AG04449 (cell line): ENCODE measurements at regions not wholly inside any gene's neighbourhood (a gene's known extent, or its start where the extent isn't known, plus 50 kb on each side); places are given as distances from the start of the nearest gene placed in this dataset.

Experiments
- CTCF ChIA-PET: fragments of 350-600 bp; formaldehyde crosslinking; extraction: SDS; loops from one replicate; lab custom pipeline; 2021; ENCODE audit warnings: antibody characterized with exemption; lab: Yijun Ruan, JAX
- POLR2A ChIA-PET: fragments of 400-600, 350-600 bp; formaldehyde crosslinking; extraction: SDS; loops from one replicate; lab custom pipeline; 2020; ENCODE audit warnings: antibody characterized with exemption, inconsistent platforms; lab: Yijun Ruan, JAX
- DNase-seq: peaks from one replicate; pipeline ENCODE4 v3.0.0-alpha.2; 2010; ENCODE audit warnings: low read depth, low spot score
- H3K4me3 ChIP-seq: 2 replicates; pipeline ENCODE4 v1.5.1; 2011; ENCODE audit warnings: low read depth, mild to moderate bottlenecking, control low read depth, low read length
- TF ChIP-seq, protein P1 (sequence below): IDR thresholded peaks from one replicate; pipeline ENCODE4 v1.5.1; 2011; ENCODE audit warnings: mild to moderate bottlenecking, moderate library complexity, low read length, control low read depth, inconsistent platforms; ENCODE audit not compliant: insufficient read depth; ENCODE audit errors: missing control alignments

DNA sequence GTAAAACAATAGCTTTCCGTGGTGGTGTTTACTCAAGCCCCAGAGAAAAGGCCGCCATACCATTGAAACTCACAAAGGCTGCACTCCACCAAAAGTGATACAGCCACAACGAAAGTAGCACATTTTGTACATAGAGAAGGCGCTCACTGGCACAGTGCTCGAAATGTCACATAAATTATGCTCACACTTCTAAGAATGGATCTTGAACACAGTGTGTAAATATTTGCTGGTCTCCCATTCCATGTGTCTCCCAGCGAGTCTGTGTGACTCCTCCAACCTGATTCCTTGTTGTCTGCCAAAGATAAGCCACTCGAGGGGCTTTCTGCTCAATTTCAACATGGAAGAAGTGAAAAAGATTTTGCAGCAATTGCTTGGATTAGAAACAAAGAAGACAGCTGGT lies 234.0 kb upstream of the VCX3A start:
- CTCF ChIA-PET = no interaction called here
- DNase-seq = no peak

DNA sequence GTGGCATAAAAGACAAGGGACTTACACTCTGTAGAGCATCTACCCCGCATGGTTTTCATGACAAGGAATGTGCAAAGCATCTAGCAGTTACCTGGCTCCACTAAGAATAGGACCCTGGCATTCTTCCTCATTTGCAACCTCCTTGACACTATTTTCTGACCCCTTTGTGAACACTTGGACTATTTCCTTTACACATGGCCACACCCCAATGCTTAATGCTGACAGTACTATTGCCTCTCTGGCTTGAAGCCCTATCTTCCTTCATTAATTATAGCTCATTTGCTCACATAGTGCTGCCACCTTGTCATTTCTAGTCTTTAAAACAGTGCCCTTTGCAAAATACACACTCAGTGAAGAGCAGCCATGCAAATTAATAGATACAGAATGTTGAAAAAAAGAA lies 226.3 kb upstream of the VCX3A start:
- POLR2A ChIA-PET = no interaction called here
- H3K4me3 ChIP-seq = no peak overlapping the region
- CTCF ChIA-PET = no interaction called here

More for the DNA sequence above, 234.0 kb upstream of the VCX3A start:
- TF ChIP-seq, protein P1, sequence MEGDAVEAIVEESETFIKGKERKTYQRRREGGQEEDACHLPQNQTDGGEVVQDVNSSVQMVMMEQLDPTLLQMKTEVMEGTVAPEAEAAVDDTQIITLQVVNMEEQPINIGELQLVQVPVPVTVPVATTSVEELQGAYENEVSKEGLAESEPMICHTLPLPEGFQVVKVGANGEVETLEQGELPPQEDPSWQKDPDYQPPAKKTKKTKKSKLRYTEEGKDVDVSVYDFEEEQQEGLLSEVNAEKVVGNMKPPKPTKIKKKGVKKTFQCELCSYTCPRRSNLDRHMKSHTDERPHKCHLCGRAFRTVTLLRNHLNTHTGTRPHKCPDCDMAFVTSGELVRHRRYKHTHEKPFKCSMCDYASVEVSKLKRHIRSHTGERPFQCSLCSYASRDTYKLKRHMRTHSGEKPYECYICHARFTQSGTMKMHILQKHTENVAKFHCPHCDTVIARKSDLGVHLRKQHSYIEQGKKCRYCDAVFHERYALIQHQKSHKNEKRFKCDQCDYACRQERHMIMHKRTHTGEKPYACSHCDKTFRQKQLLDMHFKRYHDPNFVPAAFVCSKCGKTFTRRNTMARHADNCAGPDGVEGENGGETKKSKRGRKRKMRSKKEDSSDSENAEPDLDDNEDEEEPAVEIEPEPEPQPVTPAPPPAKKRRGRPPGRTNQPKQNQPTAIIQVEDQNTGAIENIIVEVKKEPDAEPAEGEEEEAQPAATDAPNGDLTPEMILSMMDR = no peak
- H3K4me3 ChIP-seq = no peak overlapping the region
- POLR2A ChIA-PET = no interaction called here

DNA sequence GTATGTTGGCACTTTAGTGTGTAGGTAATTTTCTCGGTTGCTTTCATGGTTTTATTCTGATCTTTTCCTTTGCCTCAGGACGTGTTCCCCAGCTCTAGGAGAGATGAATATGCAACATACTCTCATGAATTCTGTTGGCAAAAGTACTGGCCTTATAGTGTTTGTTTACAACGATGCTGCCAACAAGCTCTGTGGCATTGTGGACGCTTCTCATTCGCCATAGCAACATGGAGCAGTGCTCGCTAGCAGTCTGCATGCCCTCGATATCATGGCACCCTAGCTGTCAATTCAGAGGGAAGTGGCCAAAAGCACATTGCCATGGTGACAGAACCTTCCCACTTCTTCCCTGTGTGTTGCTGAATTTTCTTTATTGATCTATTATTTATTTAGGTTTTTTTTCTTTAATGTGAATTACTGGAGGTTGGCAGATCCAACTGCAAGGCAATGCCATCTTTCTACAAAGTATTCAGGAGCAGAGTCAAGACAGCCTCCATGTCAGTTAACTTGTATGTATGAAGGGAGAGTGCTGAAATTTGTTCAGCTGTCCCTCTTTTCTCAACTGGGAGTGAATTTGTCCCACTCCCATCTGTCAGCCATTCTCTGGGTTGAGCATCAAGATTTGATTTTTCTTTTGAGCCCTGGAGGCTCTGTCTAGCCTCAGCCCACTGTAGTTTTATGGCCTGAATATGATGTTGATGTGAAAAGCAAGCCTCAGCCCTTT lies 224.9 kb upstream of the VCX3A start:
- no peak overlapping the region for H3K4me3 ChIP-seq
- DNase-seq = no peak
- CTCF ChIA-PET = no interaction called here
- POLR2A ChIA-PET = no interaction called here
- TF ChIP-seq, protein P1 = no peak

More for the DNA sequence above, 226.3 kb upstream of the VCX3A start:
- TF ChIP-seq, protein P1 = no peak
- no peak for DNase-seq

DNA sequence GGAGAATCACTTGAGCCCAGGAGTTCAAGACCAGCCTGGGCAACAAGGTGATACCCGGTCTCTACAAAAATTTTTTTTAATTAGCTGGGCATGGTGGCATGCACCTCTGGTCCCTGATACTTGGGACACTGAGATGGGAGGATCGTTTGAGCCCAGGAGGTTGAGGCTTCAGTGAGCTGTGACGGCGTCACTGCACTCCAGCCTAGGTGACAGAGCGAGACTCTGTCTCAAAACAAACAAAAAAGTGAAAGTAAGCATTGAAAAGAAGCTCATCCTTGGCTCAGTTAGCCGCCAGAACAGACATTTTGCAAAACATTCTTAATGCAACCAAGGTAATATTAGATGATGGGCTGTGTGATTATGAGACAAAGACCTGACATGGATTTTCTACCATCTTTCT lies 223.3 kb upstream of the VCX3A start:
- TF ChIP-seq, protein P1 = no peak
- no peak overlapping the region for H3K4me3 ChIP-seq
- CTCF ChIA-PET = no interaction called here
- POLR2A ChIA-PET = no interaction called here
- DNase-seq = no peak

DNA sequence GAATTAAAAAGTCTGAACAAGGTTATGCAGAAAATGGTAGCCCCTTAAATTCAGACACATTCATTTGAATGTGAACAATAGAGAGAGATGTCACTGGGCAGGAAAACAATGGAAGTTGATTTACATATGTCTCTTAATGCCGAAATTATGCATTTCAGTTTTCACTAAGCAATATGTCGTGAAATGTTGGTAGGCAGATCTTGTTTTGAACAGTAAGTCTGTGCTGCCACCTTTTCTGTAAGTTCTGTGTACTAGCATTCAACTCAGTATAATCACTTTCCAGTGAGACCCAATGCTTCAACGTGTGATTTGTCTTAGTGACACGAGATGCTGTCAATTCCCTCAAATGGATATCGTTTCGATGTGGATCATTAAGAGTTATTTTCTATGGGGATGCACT lies 222.7 kb upstream of the VCX3A start:
- ChIA-PET POLR2A (no interaction called here), CTCF (no interaction called here)
- DNase-seq = no peak
- TF ChIP-seq, protein P1 = no peak
- no peak overlapping the region for H3K4me3 ChIP-seq

DNA sequence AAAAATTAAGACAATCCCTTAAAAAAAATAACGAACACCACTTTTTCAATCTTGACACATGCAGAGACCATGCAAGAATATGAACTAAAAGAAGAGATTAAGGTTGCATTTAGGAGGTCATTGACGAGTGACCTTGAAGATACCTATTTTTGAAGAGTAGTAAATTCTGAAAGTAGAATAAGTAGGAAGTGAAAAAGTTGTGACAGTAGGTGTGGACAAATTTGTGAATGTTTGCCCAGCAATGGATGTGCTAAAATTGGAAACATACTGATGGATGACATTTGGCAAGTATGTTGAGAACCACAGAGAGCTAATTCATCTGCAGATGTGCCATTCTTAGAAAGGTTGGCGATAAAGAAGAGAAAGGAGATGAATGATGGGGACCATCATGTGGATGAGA lies 213.7 kb upstream of the VCX3A start:
- no peak for DNase-seq
- ChIA-PET CTCF (no interaction called here), POLR2A (no interaction called here)
- TF ChIP-seq, protein P1 = no peak
- H3K4me3 ChIP-seq = no peak overlapping the region
